ENCODE measurements at regions not wholly inside any gene's neighbourhood (a gene's known extent, or its start where the extent isn't known, plus 50 kb on each side); places are given as distances from the start of the nearest gene placed in this dataset.

- TF ChIP-seq CEBPB (IDR thresholded peaks at IDR 0.05; ENCODE audit: low read depth, low read length) (no peak), GTF2F1 (IDR thresholded peaks at IDR 0.05; ENCODE audit: borderline replicate concordance, low read depth, low read length) (no peak), CTCF (IDR thresholded peaks at IDR 0.05; ENCODE audit: control extremely low read depth in 1 of 3, insufficient read depth in 1 of 3, low read depth in 1 of 3, low read length in 3 of 3) (no peak), SUZ12 (IDR thresholded peaks at IDR 0.05; ENCODE audit: low read length) (no peak), EZH2 (IDR thresholded peaks at IDR 0.05; ENCODE audit: low read depth, low read length, severe bottlenecking) (no peak), SIN3A (conservative IDR thresholded peaks at IDR 0.05 in 1 of 2, IDR thresholded peaks at IDR 0.05 in 1 of 2; ENCODE audit: low read depth in 1 of 2, low read length in 2 of 2) (no peak), PHF8 (conservative IDR thresholded peaks at IDR 0.05; ENCODE audit: low read depth, low read length) (no peak), POLR2A (IDR thresholded peaks at IDR 0.05; ENCODE audit: control extremely low read depth in 1 of 2, low read depth in 2 of 2, low read length in 2 of 2) (no peak), TAF1 (IDR thresholded peaks at IDR 0.05; ENCODE audit: low read depth, low read length) (no peak), ZNF274 (IDR thresholded peaks at IDR 0.05; ENCODE audit: borderline replicate concordance, extremely low read depth, low read length) (no peak)
These were observed 496.0 kb upstream of the RGMA start for GRCh38 chr15:93585012-93585411.

Data from H1 (cell line).